OCI-LY3 (cell line): ENCODE measurements at regions not wholly inside any gene's neighbourhood (a gene's known extent, or its start where the extent isn't known, plus 50 kb on each side); places are given as distances from the start of the nearest gene placed in this dataset.

ENCODE experiments used
- EZH2phosphoT487 ChIP-seq: fragments of 200-600 bp; shearing (Covaris generic); IDR thresholded peaks from 2 replicates; pipeline ENCODE4 v1.6.1; 2018; ENCODE audit warnings: antibody characterized with exemption, mixed run types, low read depth
- TF ChIP-seq, protein P1 (sequence below): fragments of 200-600, 300-600 bp; sonication (generic); IDR thresholded peaks from 2 replicates; pipeline ENCODE4 v1.5.1; 2014; ENCODE audit warnings: antibody characterized with exemption, low read length, low read depth

DNA sequence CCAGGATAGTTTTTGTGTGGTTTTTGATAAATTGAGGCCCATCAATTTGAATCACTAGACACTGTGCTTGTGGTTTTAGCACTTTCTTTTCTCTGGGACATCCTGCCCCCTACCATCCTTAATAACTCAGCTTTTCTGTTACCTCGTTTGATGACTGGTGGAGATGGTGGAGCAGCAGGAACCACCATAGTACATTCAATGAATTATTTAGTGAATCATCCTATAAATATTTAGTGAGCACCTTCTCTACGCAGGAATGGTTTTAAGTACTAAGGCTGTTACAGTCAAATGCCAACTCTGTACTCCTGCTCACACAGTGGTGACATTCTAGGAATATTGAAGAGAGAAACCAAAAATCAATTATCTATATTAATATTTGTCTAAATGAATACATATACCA is 585.2 kb downstream of the HAO1 start:
- TF ChIP-seq, protein P1, sequence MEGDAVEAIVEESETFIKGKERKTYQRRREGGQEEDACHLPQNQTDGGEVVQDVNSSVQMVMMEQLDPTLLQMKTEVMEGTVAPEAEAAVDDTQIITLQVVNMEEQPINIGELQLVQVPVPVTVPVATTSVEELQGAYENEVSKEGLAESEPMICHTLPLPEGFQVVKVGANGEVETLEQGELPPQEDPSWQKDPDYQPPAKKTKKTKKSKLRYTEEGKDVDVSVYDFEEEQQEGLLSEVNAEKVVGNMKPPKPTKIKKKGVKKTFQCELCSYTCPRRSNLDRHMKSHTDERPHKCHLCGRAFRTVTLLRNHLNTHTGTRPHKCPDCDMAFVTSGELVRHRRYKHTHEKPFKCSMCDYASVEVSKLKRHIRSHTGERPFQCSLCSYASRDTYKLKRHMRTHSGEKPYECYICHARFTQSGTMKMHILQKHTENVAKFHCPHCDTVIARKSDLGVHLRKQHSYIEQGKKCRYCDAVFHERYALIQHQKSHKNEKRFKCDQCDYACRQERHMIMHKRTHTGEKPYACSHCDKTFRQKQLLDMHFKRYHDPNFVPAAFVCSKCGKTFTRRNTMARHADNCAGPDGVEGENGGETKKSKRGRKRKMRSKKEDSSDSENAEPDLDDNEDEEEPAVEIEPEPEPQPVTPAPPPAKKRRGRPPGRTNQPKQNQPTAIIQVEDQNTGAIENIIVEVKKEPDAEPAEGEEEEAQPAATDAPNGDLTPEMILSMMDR, result no peak
- no peak for TF ChIP-seq EZH2phosphoT487
